GM19452 (cell line): ENCODE measurements at regions not wholly inside any gene's neighbourhood (a gene's known extent, or its start where the extent isn't known, plus 50 kb on each side); places are given as distances from the start of the nearest gene placed in this dataset.
"Not testable (repeated sequence)": the region's sequence is repeated elsewhere in the genome, so short reads cannot be mapped to it uniquely, and the experiment has no call there.

Experiments
- ATAC-seq: cut with Tn5 transposase; IDR thresholded peaks from one replicate; pipeline ENCODE4 v1.9.1; 2021; ENCODE audit not compliant: unreplicated experiment

DNA sequence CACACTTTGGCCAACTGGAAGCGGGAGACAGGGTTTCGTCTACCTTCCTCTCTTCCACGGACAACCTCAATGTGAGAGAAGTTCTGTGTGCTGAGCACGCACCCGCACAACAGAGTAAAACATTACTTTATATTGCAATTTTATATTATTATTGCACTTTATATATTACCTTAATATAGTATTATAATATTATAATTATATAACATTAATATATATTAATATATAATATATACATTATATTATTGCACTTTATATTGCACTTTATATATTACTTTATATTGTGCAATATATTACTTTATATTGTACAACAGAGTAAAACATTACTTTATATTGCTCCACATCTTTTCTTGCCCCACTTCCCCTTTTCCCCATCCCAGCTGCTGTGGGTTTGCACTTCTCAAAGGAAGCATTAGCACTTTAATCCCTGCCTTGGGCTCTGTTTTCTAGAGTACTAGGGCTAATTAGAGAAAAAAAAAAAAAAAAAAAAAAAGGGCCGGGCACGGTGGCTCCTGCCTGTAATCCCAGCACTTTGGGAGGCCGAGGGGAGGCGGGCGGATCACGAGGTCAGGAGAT is 76.4 kb upstream of the SLC4A7 start:
- no peak for ATAC-seq

DNA sequence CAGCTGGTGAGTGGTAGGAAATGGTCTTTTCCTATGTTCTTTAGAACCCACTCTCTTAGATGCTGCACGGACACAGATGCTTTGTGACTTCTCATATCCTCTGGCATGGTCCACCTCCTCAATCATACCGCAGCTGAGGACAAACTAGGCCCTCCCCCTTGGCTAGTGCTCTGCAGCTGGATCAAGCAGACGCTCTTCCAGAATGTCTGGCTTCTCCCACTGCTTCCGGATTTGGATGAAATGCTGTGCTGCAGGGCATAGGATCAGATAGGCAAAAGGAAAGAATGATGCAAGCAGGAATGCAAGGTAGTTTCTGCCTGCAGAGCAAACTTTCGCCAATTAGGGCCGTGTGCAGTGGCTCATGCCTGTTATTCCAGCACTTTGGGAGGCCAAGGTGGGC is 75.7 kb upstream of the SLC4A7 start:
- no peak for ATAC-seq

DNA sequence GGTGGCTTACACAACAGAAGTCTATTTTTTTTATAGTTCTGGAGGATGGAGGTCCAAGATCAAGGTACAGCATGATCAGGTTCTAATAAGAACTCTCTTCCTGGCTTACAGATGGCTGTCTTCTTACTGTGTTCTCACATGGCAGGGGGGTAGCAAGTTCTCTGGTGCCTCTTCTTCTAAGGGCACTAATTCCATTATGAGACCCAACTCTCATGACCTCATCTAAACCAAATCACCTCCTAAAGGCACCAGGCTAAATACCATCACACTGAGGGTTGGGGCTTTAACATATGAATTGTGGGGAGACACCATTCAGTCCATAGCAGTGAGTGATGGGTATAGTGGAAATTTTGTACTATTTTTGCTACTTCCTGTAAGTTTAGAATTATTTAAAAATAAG is 75.2 kb upstream of the SLC4A7 start:
- ATAC-seq = no peak

DNA sequence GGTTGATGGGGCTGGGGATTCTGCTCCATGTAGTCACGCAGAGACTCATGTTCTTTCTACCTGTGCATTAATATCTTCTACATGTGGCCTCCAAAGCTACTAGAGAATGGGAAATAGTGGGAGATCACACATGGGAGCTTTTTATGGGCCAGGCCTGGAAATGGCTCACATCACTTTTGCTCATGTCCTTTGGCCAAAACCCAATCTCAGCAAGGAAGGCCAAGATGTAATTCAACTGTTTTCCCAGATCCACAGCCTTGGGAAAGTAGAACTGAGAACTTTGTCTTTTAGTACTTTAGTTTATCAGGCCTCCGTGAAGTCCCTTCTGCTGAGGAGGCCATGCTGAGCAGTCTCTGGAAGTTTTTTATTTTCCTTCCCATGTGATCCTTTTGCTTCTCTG is 73.2 kb upstream of the SLC4A7 start:
- no peak for ATAC-seq

DNA sequence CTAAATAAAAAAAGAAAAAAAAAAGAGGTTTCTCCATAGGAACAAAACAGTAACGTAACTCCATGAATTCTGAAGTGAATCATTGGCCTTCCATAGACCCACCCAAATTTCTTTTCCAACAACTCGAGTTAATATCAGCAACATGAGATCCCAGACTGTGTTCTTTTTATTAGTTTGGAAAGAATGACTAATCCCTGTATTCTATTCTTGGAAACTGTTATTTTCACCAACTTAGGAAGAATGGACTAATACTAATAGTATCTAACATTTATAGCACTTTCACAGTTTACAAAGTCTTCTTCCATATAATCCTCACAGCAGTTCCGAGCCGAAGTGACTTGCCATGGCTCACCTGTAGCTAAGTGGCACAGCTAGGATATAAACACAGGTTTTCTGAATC is 72.7 kb upstream of the SLC4A7 start:
- no peak for ATAC-seq

DNA sequence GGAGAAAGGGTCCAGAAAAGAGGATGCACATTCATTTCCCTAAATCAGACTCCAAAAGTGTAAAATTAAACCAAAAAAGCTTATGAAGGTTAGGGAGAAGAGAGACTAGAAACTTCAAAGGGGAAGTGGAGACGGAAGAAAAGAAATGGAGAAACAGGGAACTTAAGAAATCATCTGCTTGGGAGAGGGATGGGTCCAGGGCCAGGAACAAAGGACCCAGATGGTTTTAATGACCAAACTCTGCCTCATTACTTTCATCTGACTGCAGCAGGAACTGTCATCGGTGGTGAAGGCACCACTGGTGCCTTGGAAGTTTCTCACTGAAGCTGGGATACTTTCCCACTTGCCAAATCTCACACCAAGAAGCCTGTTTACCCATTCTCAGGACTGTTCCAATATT is 70.5 kb upstream of the SLC4A7 start:
- ATAC-seq = no peak

DNA sequence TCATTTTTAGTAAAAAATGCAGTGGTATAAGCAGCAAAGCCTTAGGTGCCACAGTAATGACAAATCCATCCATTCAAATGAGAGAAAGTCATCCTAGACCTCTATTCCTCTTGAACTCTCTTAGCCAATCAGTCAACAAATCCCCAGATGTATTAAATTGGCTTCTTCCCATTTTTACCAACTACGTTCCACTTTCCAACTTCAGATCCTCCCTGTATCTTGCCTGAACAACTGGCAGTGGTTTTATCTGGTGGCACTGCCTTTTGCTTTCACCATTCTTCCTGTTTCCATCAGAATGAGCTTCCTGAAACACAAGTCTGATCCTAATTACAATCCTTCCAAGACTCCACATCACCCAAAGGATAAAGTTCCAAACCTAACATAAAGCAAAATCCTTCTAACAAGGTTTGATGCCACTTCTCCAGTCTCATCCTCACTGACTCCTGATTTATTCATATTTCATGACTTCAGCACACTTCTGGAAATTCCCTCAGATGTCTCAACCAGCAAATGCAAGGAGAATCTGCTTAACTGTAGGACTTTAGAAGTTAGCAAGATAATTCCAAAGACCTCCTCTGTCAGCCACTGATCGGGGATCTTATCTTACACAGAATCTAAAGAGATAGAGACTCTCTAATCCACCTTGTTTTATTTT is 69.8 kb upstream of the SLC4A7 start:
- no peak for ATAC-seq

DNA sequence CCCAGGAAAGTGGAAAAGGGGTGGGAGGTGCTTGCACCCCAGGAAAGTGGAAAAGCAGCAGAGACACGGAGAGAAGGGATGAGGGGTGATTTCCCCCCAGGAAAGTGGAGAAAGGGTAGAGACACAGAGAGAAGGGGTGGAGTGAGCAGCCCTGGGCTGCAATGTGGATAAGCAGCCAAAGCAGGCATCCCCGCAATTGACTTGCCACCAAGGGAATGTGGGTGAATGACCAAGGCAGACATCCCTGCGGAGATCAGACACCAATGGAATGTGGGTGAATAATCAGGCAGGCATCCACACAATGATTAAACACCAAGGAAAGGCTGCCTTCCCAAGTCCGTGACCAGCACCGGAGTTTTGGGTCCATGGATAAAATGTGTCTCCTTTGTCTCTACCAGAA is 68.5 kb upstream of the SLC4A7 start:
- ATAC-seq = not testable (repeated sequence)

DNA sequence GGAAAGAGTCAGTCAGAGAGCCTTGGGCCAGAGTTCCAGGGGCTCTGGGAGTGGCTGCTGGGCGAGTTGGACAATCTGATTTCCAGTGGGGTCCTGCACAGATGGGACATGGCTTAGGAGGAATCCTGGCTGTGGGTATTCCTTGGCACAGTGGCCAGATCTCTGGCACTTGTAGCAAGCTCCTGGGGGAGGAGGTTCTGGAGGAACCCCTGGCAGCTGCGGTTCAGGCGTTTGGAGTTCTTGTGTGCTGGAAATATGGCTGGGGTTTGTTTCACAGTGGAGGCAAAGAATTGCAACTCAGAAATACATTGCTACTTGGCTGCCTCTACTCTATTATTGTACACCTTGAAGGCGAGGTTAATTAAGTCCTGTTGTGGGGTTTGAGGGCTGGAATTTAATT is 67.2 kb upstream of the SLC4A7 start:
- ATAC-seq = not testable (repeated sequence)

DNA sequence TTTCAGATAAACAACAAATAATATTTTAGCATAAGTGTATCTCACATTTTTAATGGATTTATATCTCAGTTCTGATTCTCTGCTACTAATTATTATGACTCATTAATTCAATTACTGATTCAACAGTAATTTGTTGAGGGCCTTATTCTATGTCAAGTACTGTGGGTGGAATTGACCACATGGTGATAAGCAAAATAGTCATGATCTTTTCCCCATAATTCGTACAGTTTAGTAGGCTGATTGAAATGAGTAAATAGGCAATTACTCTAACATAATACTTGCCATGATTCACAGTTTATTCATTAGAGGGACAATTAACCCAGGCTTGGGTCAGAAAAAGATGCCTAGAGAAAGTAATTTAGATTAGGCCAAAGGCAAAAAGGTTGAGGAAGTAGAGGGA is 60.9 kb upstream of the SLC4A7 start:
- no peak for ATAC-seq

DNA sequence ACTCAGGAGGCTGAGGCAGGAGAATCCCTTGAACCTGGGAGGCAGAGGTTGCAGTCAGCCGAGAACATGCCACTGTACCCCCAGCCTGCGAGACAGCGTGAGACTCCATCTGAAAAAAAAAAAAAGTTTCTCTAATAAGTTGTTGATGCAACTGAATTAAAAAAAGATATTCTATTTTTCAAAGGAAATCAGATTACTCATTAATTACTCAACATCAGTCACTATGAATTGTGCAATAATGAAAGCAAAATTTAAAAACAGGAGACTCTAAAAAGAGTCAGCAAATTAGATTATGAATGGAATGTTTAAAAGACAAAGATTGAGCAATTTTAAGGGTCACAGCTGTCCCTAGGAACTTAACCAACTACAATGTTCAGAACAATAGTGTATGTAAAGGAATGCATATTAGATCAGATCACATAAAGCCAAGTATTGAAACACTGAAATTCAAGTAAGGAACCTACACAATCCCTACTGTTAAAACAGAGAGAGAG is 60.2 kb upstream of the SLC4A7 start:
- ATAC-seq = no peak

DNA sequence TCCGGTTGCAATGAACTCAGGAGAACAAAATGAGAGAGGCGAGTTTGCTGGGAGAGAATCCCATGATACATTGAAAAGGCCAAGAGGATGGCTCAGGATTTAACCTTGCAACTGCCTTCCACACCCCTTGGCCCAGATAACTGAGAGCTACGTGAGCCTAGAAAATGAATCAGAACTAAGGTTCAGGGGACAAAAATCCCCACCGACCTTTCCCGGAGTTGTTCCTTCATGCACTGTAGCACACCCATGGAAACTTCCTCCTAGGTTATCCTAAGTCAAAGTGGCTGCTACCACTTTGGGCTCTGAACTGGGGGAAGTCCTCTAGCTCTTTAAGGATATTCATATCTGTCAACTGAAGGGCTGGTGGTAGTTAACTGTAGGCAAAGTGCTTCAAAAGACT is 58.3 kb upstream of the SLC4A7 start:
- ATAC-seq = no peak

DNA sequence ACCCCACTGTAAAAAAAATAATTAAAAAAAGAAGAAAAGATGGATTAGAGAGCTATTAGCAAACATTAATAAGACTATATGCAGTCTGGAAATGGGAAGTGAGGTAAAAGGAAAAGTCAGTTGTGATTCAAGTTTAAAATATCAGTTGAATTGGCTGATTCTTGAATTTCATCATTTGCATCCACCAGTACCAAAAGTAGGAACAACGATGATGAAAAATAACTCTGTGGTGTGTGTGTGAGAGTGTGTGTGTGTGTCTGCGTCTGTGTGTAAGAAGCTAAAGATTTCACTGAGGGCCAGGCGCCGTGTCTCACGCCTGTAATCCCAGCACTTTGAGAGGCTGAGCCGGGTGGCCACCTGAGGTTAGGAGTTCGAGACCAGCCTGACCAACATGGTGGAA is 56.0 kb upstream of the SLC4A7 start:
- ATAC-seq = no peak

DNA sequence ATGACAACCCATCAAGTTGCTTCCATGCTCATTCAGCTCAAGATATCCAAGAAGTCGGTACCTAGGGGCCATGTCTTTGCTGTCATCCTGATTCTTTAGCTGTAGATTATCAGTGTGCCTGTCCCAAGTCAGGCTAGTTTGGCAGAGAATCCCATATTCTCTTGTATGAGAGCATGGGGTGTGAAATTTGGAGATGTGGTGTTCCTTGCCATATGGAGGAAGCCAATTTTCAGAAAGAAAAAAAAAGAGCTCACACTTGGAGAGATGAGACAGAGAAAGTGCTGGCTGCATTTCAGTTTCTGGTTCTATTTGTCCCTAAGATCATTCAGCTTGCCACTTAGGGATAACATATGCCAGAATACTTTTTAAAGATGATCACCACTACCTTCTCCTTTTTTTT is 52.3 kb upstream of the SLC4A7 start:
- no peak for ATAC-seq

DNA sequence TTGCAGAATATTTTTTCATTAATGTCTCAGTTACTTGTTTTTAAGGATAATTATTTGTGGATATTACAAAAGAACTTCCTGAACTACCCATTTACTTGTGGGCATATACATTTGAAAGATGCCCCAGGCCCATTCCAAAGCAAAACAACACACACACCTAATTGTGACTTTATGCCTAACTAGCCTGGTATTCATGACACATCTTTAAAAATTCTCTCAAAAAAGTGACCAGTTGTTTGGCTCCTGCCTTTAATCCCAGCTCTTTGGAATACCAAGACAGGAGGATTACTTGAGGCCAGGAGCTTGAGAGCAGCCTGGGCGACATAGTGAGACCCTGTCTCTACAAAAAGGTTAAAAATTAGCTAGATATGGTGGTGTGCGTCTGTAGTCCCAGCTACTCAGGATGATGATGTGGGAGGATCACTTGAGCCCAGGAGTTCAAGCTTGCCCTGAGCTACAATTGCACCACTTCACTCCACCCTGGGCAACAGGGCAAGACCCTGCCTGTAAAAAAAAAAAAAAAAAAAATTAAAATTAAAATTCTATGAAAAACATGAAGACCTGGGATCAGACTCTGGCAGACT is 51.7 kb upstream of the SLC4A7 start:
- no peak for ATAC-seq

DNA sequence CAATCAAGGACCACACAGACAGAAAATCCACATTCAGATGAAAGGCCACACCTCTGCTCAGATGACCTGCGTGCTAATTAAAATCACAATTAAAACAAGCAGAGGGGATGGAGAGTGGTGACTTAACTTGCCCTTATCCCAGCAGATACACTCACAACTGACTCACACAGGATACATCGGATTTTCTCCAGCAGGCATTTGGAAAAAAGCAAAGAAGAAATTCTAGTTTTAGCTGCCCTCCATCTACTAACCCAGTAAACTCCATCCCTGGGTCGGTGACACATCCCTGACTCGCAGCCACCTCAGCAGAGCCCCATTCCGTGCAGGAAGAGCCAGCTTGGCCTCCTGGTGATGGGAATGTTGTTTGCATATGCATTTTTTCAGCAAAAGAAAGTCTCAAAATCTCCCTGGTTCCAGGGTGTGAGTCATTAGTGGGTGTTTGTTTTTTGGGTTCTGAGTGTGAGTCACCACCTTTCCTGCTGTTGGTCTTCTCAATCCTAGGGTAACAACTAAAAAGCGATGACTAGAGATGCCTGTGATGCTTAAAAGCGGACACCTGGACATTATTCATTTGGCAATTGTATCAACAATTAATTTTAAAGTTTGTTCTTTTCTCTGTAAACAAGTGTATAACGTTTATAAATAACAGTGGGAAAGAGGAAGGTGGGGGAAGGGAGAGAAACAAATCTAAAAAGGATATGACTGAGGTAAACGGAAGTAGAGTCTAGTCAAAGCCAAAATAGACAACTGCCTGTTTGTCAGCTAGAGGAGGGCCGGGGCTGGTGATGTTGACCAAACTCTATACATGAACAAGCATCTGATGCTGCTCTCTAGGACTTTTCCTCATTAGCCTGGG is 49.8 kb upstream of the SLC4A7 start:
- ATAC-seq = peak; percentile 74
